NCI-H526 (cell line): ENCODE measurements at regions not wholly inside any gene's neighbourhood (a gene's known extent, or its start where the extent isn't known, plus 50 kb on each side); places are given as distances from the start of the nearest gene placed in this dataset.

Experiments
- DNase-seq, 2 experiments: peaks; one replicate each; lab custom pipeline; 2025; lab: John Stamatoyannopoulos, UW

DNA sequence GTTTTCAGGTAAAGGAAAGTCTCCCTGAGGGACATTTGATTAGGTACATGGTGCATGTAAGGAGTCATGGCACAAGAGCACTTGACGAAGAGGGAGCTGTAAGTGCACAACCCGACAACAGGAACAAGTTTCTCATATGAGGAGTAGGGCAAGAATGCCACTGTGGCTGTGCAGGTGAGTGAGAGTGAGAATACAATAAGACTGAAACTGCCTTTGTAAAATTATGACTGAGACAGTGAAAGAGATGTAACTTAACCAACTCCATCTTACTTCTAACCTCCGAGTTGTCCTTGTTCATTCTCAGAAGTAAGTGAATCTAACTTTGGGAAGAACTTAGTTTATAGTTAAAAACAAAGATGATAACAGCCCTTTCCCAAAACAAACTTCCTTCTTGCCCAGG, 1025.8 kb upstream of the CNTNAP5 start:
- no peak for DNase-seq

DNA sequence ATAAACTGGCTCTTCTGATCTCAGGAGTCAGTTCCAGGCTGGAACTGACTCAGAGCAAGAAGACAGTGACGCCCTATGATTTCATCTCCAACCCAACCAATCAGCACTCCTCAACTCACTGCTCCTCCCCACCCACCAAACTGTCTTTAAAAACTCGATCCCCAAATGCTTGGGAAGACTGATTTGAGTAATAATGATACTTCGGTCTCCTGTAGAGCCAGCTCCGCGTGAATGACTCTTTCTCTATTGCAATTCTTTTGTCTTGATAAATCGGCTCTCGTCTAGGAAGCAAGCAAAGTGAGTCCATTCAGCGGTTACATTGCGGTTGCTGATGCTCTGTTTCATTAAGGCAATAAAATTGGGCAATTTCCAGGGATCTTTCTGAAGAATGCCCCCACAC, 1025.3 kb upstream of the CNTNAP5 start:
- no peak for DNase-seq

DNA sequence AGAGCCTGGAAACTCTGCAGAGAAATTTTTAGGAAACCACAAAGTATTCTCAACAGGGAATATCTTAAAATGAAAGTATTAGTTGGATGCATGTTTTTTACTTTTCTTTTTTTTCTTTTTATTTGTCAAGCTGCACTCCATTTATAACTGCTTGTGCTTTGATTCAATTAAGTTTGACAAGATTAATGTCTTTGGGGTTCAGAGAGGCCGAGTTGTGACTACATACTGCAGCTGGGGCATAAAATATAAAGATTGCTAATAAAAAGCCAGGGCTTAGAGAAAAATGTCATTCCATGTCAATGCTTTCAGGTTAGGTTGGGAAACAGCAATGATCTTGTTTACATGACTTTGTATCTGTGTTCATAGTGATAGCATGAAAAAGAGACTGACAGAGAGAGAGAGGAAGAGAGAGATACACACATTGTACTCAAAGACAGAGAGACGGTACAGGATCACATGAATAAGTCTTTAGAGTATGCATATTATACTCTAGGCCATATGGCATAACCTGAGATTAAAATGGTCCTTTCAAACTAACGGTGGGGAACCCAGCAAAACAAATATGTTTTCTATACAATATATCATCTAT, 1022.3 kb upstream of the CNTNAP5 start:
- DNase-seq, result no peak

DNA sequence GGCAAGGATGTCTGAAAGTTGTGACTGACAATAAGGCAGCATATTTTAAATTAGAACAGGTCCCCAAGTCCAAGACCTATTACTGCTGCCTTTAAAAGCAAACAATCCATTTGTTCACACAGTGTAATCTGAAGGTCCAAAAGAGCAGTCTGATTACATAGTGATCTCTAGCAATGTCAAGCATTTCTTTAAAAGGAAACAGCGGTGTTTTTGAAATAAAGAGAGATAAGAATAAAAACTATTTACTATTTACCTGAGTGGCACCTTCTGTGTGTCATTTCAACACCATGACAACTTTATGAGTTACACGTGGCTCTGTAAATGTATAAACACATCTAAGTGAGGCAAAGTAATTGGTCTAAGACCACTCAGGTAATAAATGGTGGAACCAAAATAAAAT, 1009.9 kb upstream of the CNTNAP5 start:
- no peak for DNase-seq

DNA sequence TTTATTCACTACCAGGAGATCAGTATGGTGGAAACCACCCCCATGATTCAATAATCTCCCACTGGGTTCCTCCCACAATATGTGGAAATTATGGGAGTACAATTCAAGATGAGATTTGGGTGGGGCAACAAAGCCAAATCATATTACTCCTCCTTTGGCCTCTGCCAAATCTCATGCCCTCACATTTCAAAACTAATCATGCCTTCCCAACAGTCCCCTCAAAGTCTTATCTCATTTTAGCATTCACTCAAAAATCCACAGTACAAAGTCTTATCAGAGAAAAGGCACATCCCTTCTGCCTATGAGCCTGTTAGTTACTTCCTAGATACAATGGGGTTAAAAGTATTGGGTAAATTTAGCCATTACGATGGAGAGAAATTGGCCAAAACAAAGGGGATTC, 989.5 kb upstream of the CNTNAP5 start:
- DNase-seq, result no peak

DNA sequence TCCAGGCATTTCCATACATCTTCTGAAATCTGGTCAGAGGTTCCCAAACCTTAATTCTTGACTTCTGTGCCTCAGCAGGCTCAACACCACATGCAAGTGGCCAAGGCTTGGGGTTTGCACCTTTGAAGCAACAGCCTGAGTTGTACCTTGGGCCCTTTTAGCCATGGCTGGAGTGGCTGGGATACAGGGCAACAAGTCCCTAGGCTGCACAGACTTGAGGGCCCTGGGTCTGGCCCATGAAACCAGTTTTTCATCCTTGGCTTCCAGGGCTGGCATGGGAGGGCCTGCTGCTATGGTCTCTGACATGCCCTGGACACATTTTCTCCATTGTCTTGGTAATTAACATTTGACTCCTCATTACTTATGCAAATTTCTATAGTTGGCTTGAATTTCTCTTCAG, 988.8 kb upstream of the CNTNAP5 start:
- no peak for DNase-seq

DNA sequence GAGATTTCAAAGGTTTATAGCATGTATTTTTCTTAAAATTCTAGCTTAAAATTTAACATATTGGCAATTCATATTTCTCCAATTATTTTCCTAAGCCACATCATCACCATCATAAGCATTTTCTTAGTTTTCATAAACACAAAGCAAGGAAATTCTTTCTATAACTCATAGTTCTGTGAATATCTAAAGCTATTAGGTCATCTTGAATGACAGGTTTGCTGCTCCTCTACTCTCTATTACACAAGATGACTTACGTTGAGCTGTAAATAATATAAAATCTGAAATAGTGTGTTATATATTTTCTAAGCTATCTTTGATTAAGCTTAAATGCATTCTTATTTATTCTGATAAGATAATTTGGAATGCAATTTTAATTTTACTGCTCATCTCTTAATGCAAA, 984.6 kb upstream of the CNTNAP5 start:
- DNase-seq, result no peak

DNA sequence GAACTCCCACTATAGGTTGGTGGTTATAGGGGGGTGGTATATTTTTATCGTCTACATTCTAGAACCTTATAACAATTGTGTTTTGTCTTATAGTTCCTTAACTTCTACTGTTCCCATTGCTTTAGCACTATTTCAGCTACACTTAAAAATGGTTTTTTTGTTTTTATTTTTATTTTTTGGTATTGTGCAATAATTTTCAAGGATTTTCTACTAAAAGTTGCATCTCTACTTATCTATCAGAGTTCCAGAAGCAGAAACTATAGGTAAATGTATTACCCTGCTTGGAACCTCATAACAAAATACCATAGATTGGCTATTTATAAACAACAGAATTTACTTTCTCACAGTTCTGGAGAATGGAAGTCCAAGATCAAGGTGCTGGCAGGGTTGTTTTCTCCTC, 981.6 kb upstream of the CNTNAP5 start:
- DNase-seq, result no peak

DNA sequence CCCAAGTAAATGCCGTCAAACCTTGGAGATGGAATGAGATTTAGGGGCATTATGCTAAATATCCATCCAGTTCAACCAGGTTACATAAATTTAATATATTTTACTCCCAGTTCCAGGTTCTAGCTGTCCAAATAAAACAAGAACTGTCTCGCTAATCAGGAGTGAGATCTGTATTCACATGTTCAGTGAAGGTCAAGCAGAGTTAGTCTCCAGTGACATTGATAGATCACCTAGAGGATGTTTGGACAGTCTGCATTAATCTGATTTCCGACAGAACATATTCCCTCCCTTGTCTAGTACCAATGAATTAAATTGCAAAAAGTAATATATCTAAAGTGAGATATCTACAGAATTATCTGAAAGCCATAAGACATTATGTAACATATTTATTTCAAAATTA, 979.4 kb upstream of the CNTNAP5 start:
- no peak for DNase-seq

DNA sequence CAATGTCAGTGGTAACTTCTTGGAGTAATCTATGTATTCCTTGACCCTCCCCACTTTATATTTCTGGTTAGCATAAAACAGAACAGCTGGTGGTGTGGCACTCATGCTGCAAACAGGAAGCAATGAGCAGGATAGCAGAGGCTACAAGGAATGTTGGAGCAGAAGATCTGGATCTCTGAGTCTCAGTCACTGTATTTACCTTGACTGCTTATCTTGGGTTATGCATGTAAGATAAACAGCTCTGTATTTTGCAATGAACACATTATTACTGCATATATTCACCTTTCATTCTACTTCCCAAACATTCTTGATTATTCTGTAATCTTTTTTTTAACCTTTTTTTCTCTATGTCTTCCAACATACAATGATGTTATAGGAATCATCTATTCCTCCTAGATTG, 977.9 kb upstream of the CNTNAP5 start:
- no peak for DNase-seq

DNA sequence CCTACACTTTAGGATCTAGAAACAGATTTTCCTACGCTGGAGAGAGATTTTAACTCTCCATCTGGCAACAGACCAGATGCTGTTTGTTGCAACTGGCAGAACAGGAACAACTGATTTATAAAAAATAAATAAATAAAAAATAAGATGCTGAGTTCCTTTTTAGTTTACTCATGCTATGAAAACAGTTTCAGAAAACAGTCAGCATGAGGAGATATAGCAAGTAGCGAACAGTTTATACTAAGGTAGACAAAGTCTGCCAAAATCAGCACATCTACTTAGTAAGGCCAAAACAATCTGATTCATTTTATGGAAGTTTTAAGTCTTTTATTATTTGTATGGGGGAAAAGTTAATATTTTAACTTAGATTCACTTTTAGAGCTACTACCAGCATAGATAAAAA, 974.0 kb upstream of the CNTNAP5 start:
- DNase-seq, result no peak

DNA sequence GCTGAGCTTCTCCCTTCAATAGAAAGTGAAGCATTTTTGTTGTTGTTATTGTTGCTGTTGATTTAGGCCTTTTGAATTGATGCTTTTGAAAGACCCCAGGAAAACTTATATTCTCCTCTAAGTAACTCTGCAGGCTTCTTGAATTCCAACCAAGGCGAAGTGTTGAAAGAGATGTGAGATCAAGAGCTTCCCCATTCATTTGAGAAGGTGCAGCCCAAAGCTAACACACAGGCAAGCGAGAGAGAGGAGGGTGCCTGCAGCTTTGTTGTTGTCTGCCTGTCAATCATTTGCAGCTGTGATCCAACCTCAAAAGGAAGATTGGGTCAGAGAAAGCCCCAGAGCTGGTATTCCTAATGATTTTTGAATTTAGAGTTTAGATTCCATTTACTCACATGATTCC, 963.6 kb upstream of the CNTNAP5 start:
- no peak for DNase-seq

DNA sequence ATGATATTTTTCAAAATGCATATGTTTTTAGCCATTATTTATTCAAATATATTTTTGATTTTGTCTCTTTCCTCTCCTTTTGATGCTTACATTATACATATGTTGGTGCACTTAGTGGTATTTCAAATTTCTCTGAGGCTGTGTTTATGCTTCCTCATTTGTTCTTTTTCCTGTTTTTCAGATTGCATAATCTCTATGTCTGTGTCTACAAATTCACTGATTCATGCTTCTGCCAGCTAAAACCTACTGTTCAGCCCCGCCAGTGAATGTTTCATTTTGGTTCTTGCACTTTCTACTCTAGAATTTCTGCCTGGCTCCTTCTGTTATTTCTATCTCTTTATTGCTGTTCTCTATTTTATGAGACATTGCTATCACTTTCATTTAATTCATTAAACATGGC, 951.7 kb upstream of the CNTNAP5 start:
- DNase-seq, result no peak

DNA sequence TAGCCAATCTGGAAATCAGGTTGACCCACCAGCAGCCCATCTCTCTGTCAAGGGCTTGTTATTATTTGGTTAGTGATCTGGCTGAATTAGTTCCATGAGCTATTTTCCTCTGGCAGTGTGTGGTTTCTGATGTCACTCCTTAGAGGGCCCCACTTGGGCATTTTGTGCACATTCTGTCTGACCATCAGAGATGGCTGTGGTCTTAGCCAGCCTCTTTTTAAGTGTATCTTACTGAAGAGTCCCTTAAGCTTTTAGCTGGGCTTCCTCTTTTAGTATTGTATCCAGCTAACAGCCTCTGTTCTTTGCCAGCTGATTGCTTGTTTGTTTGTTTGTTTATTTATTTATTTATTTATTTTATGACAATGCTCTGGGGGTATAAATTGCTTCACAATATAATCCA, 951.1 kb upstream of the CNTNAP5 start:
- no peak for DNase-seq

DNA sequence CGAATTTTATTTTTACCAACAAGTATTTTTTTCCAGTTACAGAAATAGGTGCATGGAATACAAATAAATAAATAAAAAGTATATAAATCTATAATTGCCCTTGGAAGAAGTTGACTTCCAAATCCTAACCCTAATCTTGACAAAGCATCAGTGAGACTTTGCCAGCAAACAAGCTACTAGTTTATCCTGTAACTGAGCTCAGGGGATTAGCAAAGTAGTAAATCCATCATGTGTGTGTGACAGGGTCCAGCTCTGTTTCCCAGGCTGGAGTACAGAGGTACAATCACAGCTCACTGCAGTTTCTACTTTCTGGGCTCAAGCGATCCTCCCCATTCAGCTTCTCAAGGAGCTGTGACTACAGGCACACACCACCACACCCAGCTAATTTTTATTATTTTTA, 948.0 kb upstream of the CNTNAP5 start:
- DNase-seq, result no peak

DNA sequence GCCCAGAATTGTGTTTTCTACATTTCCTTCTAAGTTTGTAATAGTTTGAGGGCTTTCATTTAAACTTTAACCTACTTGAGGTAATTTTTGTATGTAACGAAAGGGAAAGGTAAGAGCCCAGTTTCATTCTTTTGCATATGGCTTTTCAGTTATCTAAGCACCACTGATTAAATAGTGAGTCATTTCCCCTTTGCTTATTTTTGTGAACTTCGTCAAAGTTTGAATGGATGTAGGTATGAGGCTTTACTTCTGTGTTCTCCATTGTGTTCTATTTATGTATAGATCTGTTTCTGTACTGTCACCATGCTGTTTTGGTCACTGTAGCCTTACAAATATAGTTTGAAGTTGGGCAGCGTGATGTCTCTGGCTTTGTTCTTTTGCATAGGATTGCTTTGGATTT, 944.8 kb upstream of the CNTNAP5 start:
- DNase-seq, result no peak

DNA sequence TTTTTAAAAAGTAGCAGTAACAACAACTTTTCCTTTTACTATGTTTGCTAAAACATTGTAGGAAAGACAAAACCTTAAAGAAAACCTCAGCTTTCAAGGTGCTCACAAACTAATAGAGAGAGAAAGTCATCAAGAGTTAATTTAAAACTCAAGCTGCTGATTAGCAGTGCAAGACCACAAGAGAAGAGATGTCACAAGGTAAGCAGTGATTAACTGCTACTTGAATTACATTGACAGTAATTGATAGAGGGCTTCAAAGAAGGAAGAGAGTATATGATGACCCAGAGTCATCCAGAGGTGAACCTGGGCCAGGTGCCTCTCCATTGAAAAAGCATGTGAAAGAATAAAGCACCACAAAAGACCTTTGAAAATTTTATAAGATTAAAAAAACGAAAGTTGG, 939.6 kb upstream of the CNTNAP5 start:
- DNase-seq, result no peak

DNA sequence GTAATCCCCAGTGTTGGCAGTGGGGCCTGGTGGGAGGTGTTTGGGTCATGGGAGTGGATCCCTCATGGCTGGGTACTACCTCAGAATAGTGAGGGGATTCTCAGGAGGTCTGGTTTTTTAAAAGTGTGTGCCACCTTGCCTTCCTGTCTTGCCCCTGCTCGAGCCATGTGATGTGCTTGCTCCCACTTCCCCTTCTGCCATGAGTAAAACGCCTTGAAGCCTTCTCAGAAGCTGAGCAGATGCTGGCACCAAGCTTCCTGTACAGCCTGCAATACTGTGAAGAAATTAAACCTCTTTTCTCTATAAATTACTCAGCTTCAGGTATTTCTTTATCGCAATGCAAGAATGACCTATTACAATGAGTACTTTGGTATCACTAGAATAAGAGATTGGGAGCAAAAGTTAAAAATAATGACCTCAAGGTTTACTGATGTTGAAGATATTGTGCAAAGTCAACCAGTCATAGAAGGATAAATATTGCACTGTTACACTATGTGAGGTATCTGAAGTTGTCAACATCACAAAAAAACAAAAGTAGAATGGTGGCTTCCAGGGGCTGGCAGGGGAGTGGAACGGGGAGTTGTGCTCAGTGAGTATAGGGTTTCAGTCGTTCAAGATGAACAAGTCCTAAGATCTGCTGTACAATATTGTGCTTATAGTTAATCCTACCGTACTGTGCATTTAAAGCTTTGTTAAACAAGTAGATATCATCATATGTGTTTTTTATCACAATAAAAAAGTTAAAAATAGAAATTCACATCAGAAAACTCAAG, 938.3 kb upstream of the CNTNAP5 start:
- DNase-seq, result no peak

DNA sequence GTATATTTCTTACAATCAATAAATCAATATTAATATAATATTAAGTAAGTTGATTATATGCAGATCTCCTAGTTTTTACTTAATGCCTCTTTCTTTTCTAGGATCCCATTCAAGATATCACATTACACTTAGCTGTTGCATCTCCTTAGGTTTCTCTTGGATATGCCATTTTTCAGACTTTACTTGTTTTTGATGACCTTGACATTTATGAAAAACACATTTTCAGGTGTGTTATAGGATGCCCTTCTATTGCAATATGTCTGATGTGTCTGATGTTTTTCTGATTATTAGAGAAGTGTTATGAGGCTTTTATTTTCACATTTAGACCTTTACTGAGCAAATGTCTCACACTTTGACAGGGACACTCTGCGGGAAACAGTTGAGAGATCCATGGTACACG, 933.6 kb upstream of the CNTNAP5 start:
- DNase-seq, result no peak

DNA sequence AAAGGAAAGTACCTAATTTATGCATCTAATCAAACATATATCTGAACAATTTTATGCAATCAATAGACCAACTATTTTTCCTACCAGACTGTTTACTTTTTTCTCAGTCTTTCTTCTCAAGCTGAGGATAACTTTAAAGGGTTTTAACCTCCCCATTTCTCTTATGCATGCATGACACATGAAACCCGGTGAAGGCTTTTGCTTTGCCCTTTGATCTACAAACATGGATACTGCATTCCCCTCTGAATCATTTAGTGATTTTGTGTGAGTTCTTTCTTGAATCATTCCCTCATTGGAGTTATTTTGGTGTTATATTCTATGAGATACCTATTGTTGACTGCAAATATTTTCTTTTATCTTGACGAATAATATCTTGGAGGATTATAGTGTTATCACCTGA, 931.9 kb upstream of the CNTNAP5 start:
- DNase-seq, result no peak

DNA sequence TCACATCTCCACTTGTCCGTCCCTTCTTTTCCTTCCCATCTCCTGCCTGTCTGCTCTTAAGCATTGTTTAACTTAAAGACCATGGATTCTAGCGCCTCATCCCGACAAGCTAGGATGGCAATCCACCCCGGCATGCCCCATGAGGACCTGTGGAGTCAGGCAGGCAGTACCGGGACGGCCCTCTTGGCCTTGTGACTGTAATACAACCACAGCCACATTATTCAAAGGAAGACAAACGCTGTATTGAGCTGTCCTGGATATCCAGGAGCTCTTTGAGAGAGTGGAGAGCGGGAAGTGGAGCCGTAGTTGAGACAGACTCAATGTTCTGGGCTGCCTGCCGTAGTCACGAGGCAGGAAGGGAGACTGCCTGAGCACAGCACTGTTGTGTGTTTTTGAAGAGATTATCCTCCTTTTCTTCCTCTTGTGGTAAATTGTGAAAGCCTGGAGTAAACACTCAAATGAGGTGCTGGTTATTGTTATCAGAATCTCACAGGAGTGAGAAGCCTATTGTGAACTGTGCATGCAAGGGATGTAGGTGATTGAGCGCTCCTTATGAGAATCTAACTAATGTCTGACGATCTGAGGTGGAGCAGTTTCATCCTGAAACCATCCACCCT, 929.8 kb upstream of the CNTNAP5 start:
- no peak for DNase-seq

DNA sequence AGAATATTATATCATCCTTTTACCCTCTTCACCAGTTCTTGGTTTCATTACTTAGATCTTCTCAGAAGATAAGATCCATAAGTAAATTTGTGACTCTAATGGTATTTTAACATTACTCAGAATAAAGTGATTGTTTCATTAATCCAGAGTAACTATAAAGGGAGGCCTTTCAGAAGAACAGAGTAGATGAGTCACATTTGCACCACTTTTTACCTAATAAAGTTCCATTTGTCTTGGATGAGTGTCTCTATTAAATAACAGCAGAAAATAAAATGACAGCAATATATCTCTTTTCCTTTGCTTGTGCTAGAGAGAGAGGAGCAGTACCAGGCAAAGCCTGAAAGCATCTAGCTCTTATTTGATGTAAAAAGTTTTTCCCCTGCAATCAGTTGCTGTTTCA, 926.5 kb upstream of the CNTNAP5 start:
- DNase-seq, result no peak

DNA sequence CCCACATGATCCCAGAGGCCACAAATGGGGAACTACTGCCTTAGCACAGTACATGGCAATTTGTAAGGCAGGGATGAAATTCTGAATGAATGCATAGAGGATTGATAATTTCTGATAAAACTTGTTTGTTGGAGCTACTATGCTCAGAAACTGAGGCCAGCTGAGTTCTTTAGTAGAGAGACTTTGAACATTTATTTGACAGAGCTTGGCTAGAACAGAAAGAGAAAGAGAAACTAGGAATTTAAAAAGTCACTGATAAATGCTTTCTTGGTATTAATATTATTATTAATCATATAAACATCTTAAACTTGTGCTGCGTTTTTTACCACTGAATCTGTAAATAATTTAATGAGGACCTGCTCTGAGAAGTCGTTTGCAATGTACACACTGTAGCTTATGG, 923.7 kb upstream of the CNTNAP5 start:
- DNase-seq, result no peak

DNA sequence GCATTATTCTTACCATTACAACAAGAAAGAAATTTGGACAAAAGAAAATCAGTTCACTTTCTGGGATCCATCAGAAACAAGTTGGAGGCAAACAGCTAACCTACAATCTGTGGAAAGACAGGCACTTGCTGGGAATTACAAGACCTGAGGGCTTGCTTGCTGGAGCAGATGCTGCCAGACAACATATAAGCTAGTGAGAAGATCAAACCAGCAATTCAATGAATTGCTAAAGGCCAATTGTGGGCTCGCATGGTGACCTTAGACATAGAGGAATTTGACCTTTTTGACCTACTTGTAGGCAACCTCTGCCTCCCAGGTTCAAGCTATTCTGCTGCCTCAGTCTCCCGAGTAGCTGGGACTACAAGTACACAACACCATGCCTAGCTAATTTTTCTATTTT, 921.2 kb upstream of the CNTNAP5 start:
- DNase-seq, result no peak
